Amygdala (tissue), 56 donors: ENCODE measurements at regions not wholly inside any gene's neighbourhood (a gene's known extent, or its start where the extent isn't known, plus 50 kb on each side); places are given as distances from the start of the nearest gene placed in this dataset.
"Not testable (repeated sequence)": the region's sequence is repeated elsewhere in the genome, so short reads cannot be mapped to it uniquely, and the experiment has no call there.

ENCODE experiments used
- DNase-seq, 56 donors: peaks; one replicate each; lab custom pipeline; 2025; lab: John Stamatoyannopoulos, UW

- DNase-seq: no peak
These were observed 113.0 kb upstream of the ERG start for GRCh38 chr21:38611277-38611676.

- no peak for DNase-seq
These were observed 115.4 kb upstream of the ERG start for GRCh38 chr21:38613686-38614085.

GRCh38 chr21:38614558-38614957 lies 116.3 kb upstream of the ERG start:
- DNase-seq: no peak

GRCh38 chr21:38619480-38619879 lies 121.2 kb upstream of the ERG start:
- DNase-seq: no peak

GRCh38 chr21:38619992-38620479 lies 121.8 kb upstream of the ERG start:
- no peak for DNase-seq

- DNase-seq: no peak
These were observed 122.9 kb upstream of the ERG start for GRCh38 chr21:38621132-38621531.

GRCh38 chr21:38622081-38622826 lies 124.0 kb upstream of the ERG start:
- DNase-seq: no peak

GRCh38 chr21:38622827-38623209 lies 124.5 kb upstream of the ERG start:
- no peak for DNase-seq

- DNase-seq: no peak
These were observed 125.3 kb upstream of the ERG start for GRCh38 chr21:38623552-38623951.

GRCh38 chr21:38625000-38625399 lies 126.7 kb upstream of the ERG start:
- DNase-seq: no peak

GRCh38 chr21:38626306-38626705 lies 128.0 kb upstream of the ERG start:
- no peak for DNase-seq

GRCh38 chr21:38628349-38628748 lies 130.1 kb upstream of the ERG start:
- no peak for DNase-seq

- DNase-seq: peak in 3 of 56 donors; percentile 3 to 7 (median 7)
These were observed 132.9 kb upstream of the ERG start for GRCh38 chr21:38631206-38631605.

GRCh38 chr21:38631676-38632075 lies 133.4 kb upstream of the ERG start:
- no peak for DNase-seq

GRCh38 chr21:38637161-38637560 lies 138.9 kb upstream of the ERG start:
- no peak for DNase-seq

GRCh38 chr21:38639571-38640354 lies 141.5 kb upstream of the ERG start:
- DNase-seq: no peak

- not testable (repeated sequence) for DNase-seq
These were observed 142.1 kb upstream of the ERG start for GRCh38 chr21:38640355-38640742.

- DNase-seq: no peak
These were observed 145.2 kb upstream of the ERG start for GRCh38 chr21:38643404-38644023.

- no peak for DNase-seq
These were observed 147.0 kb upstream of the ERG start for GRCh38 chr21:38645282-38645681.

- no peak for DNase-seq
These were observed 148.0 kb upstream of the ERG start for GRCh38 chr21:38646213-38646837.

- no peak for DNase-seq
These were observed 150.8 kb upstream of the ERG start for GRCh38 chr21:38649120-38649519.
